ENCODE measurements at regions not wholly inside any gene's neighbourhood (a gene's known extent, or its start where the extent isn't known, plus 50 kb on each side); places are given as distances from the start of the nearest gene placed in this dataset.

GRCh38 chr9:118003240-118003639 is 299.0 kb downstream of the TLR4 start:
- H3K27ac ChIP-seq (ENCODE audit: low read depth, low read length) = no peak overlapping the region
- H3K4me2 ChIP-seq (ENCODE audit: insufficient read depth, low read length) = no peak overlapping the region
- H4K20me1 ChIP-seq (ENCODE audit: insufficient read depth, low read length) = no peaks in the 10 kb centered on the region
- DNase-seq (ENCODE audit: insufficient read length, low spot score, missing footprints) = no peak
- no peaks in the 10 kb centered on the region for H3K4me1 ChIP-seq (ENCODE audit: insufficient read depth, low read length)
- no peaks in the 10 kb centered on the region for H3K27me3 ChIP-seq (ENCODE audit: insufficient read depth, low read length)
- H3K4me3 ChIP-seq (ENCODE audit: insufficient read depth, low read length) = no peak overlapping the region
- TF ChIP-seq CTCF (IDR thresholded peaks at IDR 0.05; ENCODE audit: extremely low read depth, low read depth, low read length) = no peak
- H3K9me3 ChIP-seq (ENCODE audit: low read depth, low read length) = peaks cover 2% of the 10 kb centered on the region
- no peak overlapping the region for H2AFZ ChIP-seq (ENCODE audit: low read length)
- H3K36me3 ChIP-seq (ENCODE audit: insufficient read depth, low read length) = no peaks in the 10 kb centered on the region
- no peaks in the 10 kb centered on the region for H3K79me2 ChIP-seq (ENCODE audit: insufficient read depth, low read length)

- no peaks in the 10 kb centered on the region for H4K20me1 ChIP-seq (ENCODE audit: insufficient read depth, low read length)
- no peaks in the 10 kb centered on the region for H3K79me2 ChIP-seq (ENCODE audit: insufficient read depth, low read length)
- H3K27ac ChIP-seq (ENCODE audit: low read depth, low read length) = no peak overlapping the region
- H3K36me3 ChIP-seq (ENCODE audit: insufficient read depth, low read length) = no peaks in the 10 kb centered on the region
- H3K4me1 ChIP-seq (ENCODE audit: insufficient read depth, low read length) = no peaks in the 10 kb centered on the region
- no peak for TF ChIP-seq CTCF (IDR thresholded peaks at IDR 0.05; ENCODE audit: extremely low read depth, low read depth, low read length)
- no peaks in the 10 kb centered on the region for H3K27me3 ChIP-seq (ENCODE audit: insufficient read depth, low read length)
- no peaks in the 10 kb centered on the region for H3K9me3 ChIP-seq (ENCODE audit: low read depth, low read length)
- H2AFZ ChIP-seq (ENCODE audit: low read length) = no peak overlapping the region
- DNase-seq (ENCODE audit: insufficient read length, low spot score, missing footprints) = no peak
- H3K4me3 ChIP-seq (ENCODE audit: insufficient read depth, low read length) = no peak overlapping the region
- no peak overlapping the region for H3K4me2 ChIP-seq (ENCODE audit: insufficient read depth, low read length)
Measured at GRCh38 chr9:118008246-118008645, 304.0 kb downstream of the TLR4 start.

- H3K9me3 ChIP-seq (ENCODE audit: low read depth, low read length) = no peaks in the 10 kb centered on the region
- no peaks in the 10 kb centered on the region for H3K36me3 ChIP-seq (ENCODE audit: insufficient read depth, low read length)
- no peak overlapping the region for H3K4me3 ChIP-seq (ENCODE audit: insufficient read depth, low read length)
- no peak for DNase-seq (ENCODE audit: insufficient read length, low spot score, missing footprints)
- no peaks in the 10 kb centered on the region for H4K20me1 ChIP-seq (ENCODE audit: insufficient read depth, low read length)
- no peak overlapping the region for H3K4me2 ChIP-seq (ENCODE audit: insufficient read depth, low read length)
- TF ChIP-seq CTCF (IDR thresholded peaks at IDR 0.05; ENCODE audit: extremely low read depth, low read depth, low read length) = no peak
- no peaks in the 10 kb centered on the region for H3K79me2 ChIP-seq (ENCODE audit: insufficient read depth, low read length)
- no peaks in the 10 kb centered on the region for H3K27me3 ChIP-seq (ENCODE audit: insufficient read depth, low read length)
- no peak overlapping the region for H2AFZ ChIP-seq (ENCODE audit: low read length)
- no peak overlapping the region for H3K27ac ChIP-seq (ENCODE audit: low read depth, low read length)
- H3K4me1 ChIP-seq (ENCODE audit: insufficient read depth, low read length) = no peaks in the 10 kb centered on the region
Measured at GRCh38 chr9:118009614-118010013, 305.4 kb downstream of the TLR4 start.

GRCh38 chr9:118017607-118018122 is 313.5 kb downstream of the TLR4 start:
- no peak for TF ChIP-seq CTCF (IDR thresholded peaks at IDR 0.05; ENCODE audit: extremely low read depth, low read depth, low read length)
- H2AFZ ChIP-seq (ENCODE audit: low read length) = no peak overlapping the region
- no peak overlapping the region for H3K4me2 ChIP-seq (ENCODE audit: insufficient read depth, low read length)
- no peaks in the 10 kb centered on the region for H3K79me2 ChIP-seq (ENCODE audit: insufficient read depth, low read length)
- peaks cover 1% of the 10 kb centered on the region for H3K9me3 ChIP-seq (ENCODE audit: low read depth, low read length)
- no peaks in the 10 kb centered on the region for H3K4me1 ChIP-seq (ENCODE audit: insufficient read depth, low read length)
- H3K4me3 ChIP-seq (ENCODE audit: insufficient read depth, low read length) = no peak overlapping the region
- H3K36me3 ChIP-seq (ENCODE audit: insufficient read depth, low read length) = no peaks in the 10 kb centered on the region
- H3K27me3 ChIP-seq (ENCODE audit: insufficient read depth, low read length) = no peaks in the 10 kb centered on the region
- no peaks in the 10 kb centered on the region for H4K20me1 ChIP-seq (ENCODE audit: insufficient read depth, low read length)
- DNase-seq (ENCODE audit: insufficient read length, low spot score, missing footprints) = no peak
- no peak overlapping the region for H3K27ac ChIP-seq (ENCODE audit: low read depth, low read length)
